IMR-90 (cell line): ENCODE measurements at regions not wholly inside any gene's neighbourhood (a gene's known extent, or its start where the extent isn't known, plus 50 kb on each side); places are given as distances from the start of the nearest gene placed in this dataset.

Experiments used
- ATAC-seq: fragments of 200-7000 bp; cut with Tn5 transposase; 2 replicates; pipeline ENCODE4 v1.9.1; 2020; ENCODE audit warnings: low read depth, mild to moderate bottlenecking, moderate library complexity
- BruUV-seq: library from RNA; stranded (reverse); fragments of 400-500 nt; replicated peaks from 2 replicates; lab custom pipeline; 2021; lab: Mats Ljungman, UMichigan
- CTCF ChIA-PET: fragments of 300-600 bp; formaldehyde crosslinking; extraction: SDS; loops from one replicate; lab custom pipeline; 2021; ENCODE audit warnings: antibody characterized with exemption; lab: Yijun Ruan, JAX
- POLR2A ChIA-PET: fragments of 300-600 bp; sonication (Branson Sonifier 250); formaldehyde crosslinking; loops from one replicate; lab custom pipeline; 2022; ENCODE audit warnings: antibody characterized with exemption; ENCODE audit not compliant: unreplicated experiment; lab: Charles Lee
- DNase-seq: peaks from one replicate; pipeline ENCODE4 v3.0.0; 2013
- H2AFZ ChIP-seq: replicated peaks from 2 replicates; pipeline ENCODE3; 2013; ENCODE audit warnings: low read length, mild to moderate bottlenecking; ENCODE audit not compliant: poor library complexity
- H2AK5ac ChIP-seq: 2 replicates; pipeline ENCODE4 v1.6.1; 2013; ENCODE audit warnings: low read depth, low read length, inconsistent platforms
- H2AK9ac ChIP-seq: replicated peaks from 2 replicates; pipeline ENCODE3; 2013; ENCODE audit warnings: mild to moderate bottlenecking, low read depth, low read length, moderate library complexity; ENCODE audit not compliant: poor library complexity
- H2BK120ac ChIP-seq: 2 replicates; pipeline ENCODE4 v1.6.1; 2013; ENCODE audit warnings: low read depth, low read length, inconsistent platforms
- H2BK15ac ChIP-seq: 3 replicates; pipeline ENCODE4 v1.6.1; 2013; ENCODE audit warnings: low read depth, low read length, inconsistent platforms
- H2BK20ac ChIP-seq: 2 replicates; pipeline ENCODE4 v1.6.1; 2013; ENCODE audit warnings: low read depth, mild to moderate bottlenecking, inconsistent platforms, low read length, moderate library complexity
- H2BK5ac ChIP-seq: 2 replicates; pipeline ENCODE4 v1.6.1; 2013; ENCODE audit warnings: mild to moderate bottlenecking, low read depth, low read length, inconsistent platforms; ENCODE audit not compliant: poor library complexity, severe bottlenecking
- H3K14ac ChIP-seq: replicated peaks from 2 replicates; pipeline ENCODE4 v1.6.1; 2013; ENCODE audit warnings: low read depth, low read length, inconsistent platforms
- H3K18ac ChIP-seq: 2 replicates; pipeline ENCODE4 v1.6.1; 2013; ENCODE audit warnings: low read depth, low read length, control low read depth
- H3K23ac ChIP-seq: 2 replicates; pipeline ENCODE4 v1.6.1; 2013; ENCODE audit warnings: low read depth, low read length, inconsistent platforms
- H3K27ac ChIP-seq: 2 replicates; pipeline ENCODE4 v1.5.1; 2013; ENCODE audit warnings: mild to moderate bottlenecking, control low read depth, low read length; ENCODE audit not compliant: insufficient read depth
- H3K27me3 ChIP-seq: 2 replicates; pipeline ENCODE4 v1.6.1; 2013; ENCODE audit warnings: low read length; ENCODE audit not compliant: control insufficient read depth, insufficient read depth
- H3K36me3 ChIP-seq: 2 replicates; pipeline ENCODE4 v1.6.1; 2013; ENCODE audit warnings: low read length, mixed read lengths; ENCODE audit not compliant: control insufficient read depth, insufficient read depth
- H3K4ac ChIP-seq: 2 replicates; pipeline ENCODE4 v1.6.1; 2013; ENCODE audit warnings: low read depth, low read length, inconsistent platforms
- H3K4me1 ChIP-seq: 2 replicates; pipeline ENCODE4 v1.6.1; 2013; ENCODE audit warnings: low read length, mixed read lengths; ENCODE audit not compliant: control insufficient read depth, insufficient read depth
- H3K4me2 ChIP-seq: 2 replicates; pipeline ENCODE4 v1.6.1; 2013; ENCODE audit warnings: low read depth, mild to moderate bottlenecking, control low read depth, low read length, moderate library complexity
- H3K4me3 ChIP-seq: 2 replicates; pipeline ENCODE4 v1.5.1; 2013; ENCODE audit warnings: low read depth, mild to moderate bottlenecking, control low read depth, low read length, moderate library complexity; ENCODE audit not compliant: insufficient read depth
- H3K56ac ChIP-seq: 2 replicates; pipeline ENCODE4 v1.6.1; 2013; ENCODE audit warnings: low read length, inconsistent platforms; ENCODE audit not compliant: insufficient read depth; ENCODE audit errors: extremely low read depth
- H3K79me1 ChIP-seq, 2 experiments: 2 replicates each; pipeline ENCODE4 v1.6.1; 2013; ENCODE audit warnings: low read length in 2 of 2, inconsistent platforms in 1 of 2, low read depth in 1 of 2
- H3K9ac ChIP-seq: 2 replicates; pipeline ENCODE4 v1.6.1; 2013; ENCODE audit warnings: low read depth, low read length, control low read depth
- H3K9me1 ChIP-seq: 2 replicates; pipeline ENCODE4 v1.6.1; 2013; ENCODE audit warnings: low read length, inconsistent platforms; ENCODE audit not compliant: insufficient read depth
- H3K9me3 ChIP-seq: 2 replicates; pipeline ENCODE4 v1.6.1; 2013; ENCODE audit warnings: low read length; ENCODE audit not compliant: control insufficient read depth, insufficient read depth
- H4K20me1 ChIP-seq: 2 replicates; pipeline ENCODE4 v1.6.1; 2013; ENCODE audit warnings: low read length, inconsistent platforms; ENCODE audit not compliant: insufficient read depth
- H4K5ac ChIP-seq: 2 replicates; pipeline ENCODE4 v1.6.1; 2013; ENCODE audit warnings: mild to moderate bottlenecking, low read depth, low read length, control low read depth
- H4K8ac ChIP-seq, 2 experiments: 2 replicates each; pipeline ENCODE4 v1.6.1; 2013; ENCODE audit warnings: low read depth in 2 of 2, low read length in 2 of 2, control low read depth in 1 of 2, inconsistent platforms in 1 of 2
- H4K91ac ChIP-seq: 2 replicates; pipeline ENCODE4 v1.6.1; 2013; ENCODE audit warnings: low read depth, low read length, inconsistent platforms; ENCODE audit not compliant: insufficient read depth
- CHD1 ChIP-seq: IDR thresholded peaks from 2 replicates; pipeline ENCODE4 v1.6.1; 2012; ENCODE audit warnings: low read depth, low read length, improper control_type of control experiment
- MAZ ChIP-seq: IDR thresholded peaks from 2 replicates; pipeline ENCODE4 v1.6.1; 2012; ENCODE audit warnings: low read depth, mild to moderate bottlenecking, low read length, improper control_type of control experiment, moderate library complexity, borderline replicate concordance
- RCOR1 ChIP-seq: IDR thresholded peaks from 2 replicates; pipeline ENCODE4 v1.6.1; 2012; ENCODE audit warnings: mild to moderate bottlenecking, low read length, improper control_type of control experiment; ENCODE audit not compliant: insufficient replicate concordance
- RFX5 ChIP-seq: IDR thresholded peaks from 2 replicates; pipeline ENCODE4 v1.8.0; 2012; ENCODE audit warnings: low read depth, mild to moderate bottlenecking, low read length, moderate library complexity
- WGBS, 2 experiments: methylation state at CpG; one replicate each; pipeline versions ENCODE4 v1.1.5 to v1.1.7; 2013; ENCODE audit warnings: missing lambda C conversion rate in 2 of 2; ENCODE audit not compliant: insufficient read length in 1 of 2; ENCODE audit errors: extremely low coverage in 2 of 2; 5-methylcytosine and 5-hydroxymethylcytosine counted together
- dilution Hi-C: fragments of 300-500 bp; cut with HindIII; formaldehyde crosslinking; loops from one replicate; pipeline ENCODE4 v1.14.3; 2018; ENCODE audit warnings: low sequenced_read_pairs; ENCODE audit not compliant: unreplicated experiment
- in situ Hi-C: fragments of 300-500 bp; cut with MboI; formaldehyde crosslinking; loops from 3 replicates; pipeline ENCODE4 v1.14.3; 2019; ENCODE audit warnings: low sequenced_read_pairs, inconsistent platforms, mixed read lengths
- intact Hi-C: fragments of 100-400 bp; cut with micrococcal nuclease; formaldehyde crosslinking; loops from 2 replicates; pipeline ENCODE4 v1.10.0; 2022

DNA sequence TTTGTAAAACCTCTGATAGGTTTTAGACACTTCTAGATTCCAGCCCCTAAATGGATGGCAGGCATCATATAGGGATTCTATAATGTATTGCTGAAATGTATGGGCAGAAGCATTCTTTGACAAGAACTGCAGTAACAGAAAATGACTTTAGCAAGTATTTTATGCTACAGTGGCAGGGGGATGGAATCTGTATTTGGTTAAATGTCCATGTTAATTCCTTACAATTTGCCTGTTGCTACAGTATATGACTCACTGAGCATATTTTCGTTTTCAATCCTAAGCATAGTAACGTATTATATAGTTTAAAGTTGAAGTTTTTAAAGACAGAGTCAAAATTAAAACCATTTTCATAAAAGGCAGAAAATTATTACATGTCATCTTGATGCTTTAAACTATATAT lies 150.1 kb downstream of the MEX3B start:
- Histone ChIP-seq H4K5ac (no peak overlapping the region), H3K4ac (no peak overlapping the region), H3K4me3 (no peak overlapping the region), H2BK15ac (no peak overlapping the region), H3K18ac (no peak overlapping the region), H3K14ac (no peak overlapping the region; the same call in 1 of the 2 replicates), H2BK20ac (0 out of 2 replicates have a peak overlapping the region, but pooled peaks have one; percentile 21), H3K9ac (no peak overlapping the region), H4K20me1 (no peaks in the 10 kb centered on the region), H3K27ac (no peak overlapping the region), H4K91ac (no peak overlapping the region), H3K56ac (no peak overlapping the region), H2AK5ac (no peak overlapping the region), H2AK9ac (no peak overlapping the region), H3K79me1 (no peaks in the 10 kb centered on the region), H4K8ac (no peak overlapping the region; a peak in 1 of 4 replicates), H3K4me2 (no peak overlapping the region; the same call in 1 of the 2 replicates), H3K23ac (no peak overlapping the region), H3K4me1 (peaks cover 6% of the 10 kb centered on the region), H3K9me3 (no peaks in the 10 kb centered on the region), H3K36me3 (no peaks in the 10 kb centered on the region), H3K27me3 (no peaks in the 10 kb centered on the region), H2BK120ac (0 out of 2 replicates have a peak overlapping the region, but pooled peaks have one; percentile 10), H2BK5ac (no peak overlapping the region), H2AFZ (no peak overlapping the region), H3K9me1 (peaks cover 2% of the 10 kb centered on the region)
- CTCF ChIA-PET = interaction anchor here (0.6 kb wide), 1 partner anchor 14 kb away, joined by 3 read pairs; no protein-coding TSS in a partner anchor
- BruUV-seq = no TSS peak
- WGBS, 2 experiments = no CpG with 5 or more reads among the region's 2 CpGs
- in situ Hi-C loops (loop anchor here (10.0 kb wide), 1 partner anchor 149 kb away; the partner anchor contains the start of gene MEX3B), intact Hi-C loops (loop anchor here (2.0 kb wide), 1 partner anchor 151 kb away; the partner anchor contains the start of gene MEX3B), dilution Hi-C loops (no loop called here)
- TF ChIP-seq RFX5 = no peak
- TF ChIP-seq CHD1 = no peak
- no peak for TF ChIP-seq RCOR1
- TF ChIP-seq MAZ = no peak
- DNase-seq (peak; percentile 48), ATAC-seq (no peak)
- POLR2A ChIA-PET = no interaction called here
